Astrocyte (in vitro differentiated cells and primary cell): ENCODE measurements at regions not wholly inside any gene's neighbourhood (a gene's known extent, or its start where the extent isn't known, plus 50 kb on each side); places are given as distances from the start of the nearest gene placed in this dataset.

Experiments used
- DNase-seq: peaks from one replicate; pipeline ENCODE4 v3.0.0-alpha.2; 2010; ENCODE audit warnings: low read depth
- FAIRE-seq: peaks from 2 replicates; lab custom pipeline; 2011; peaks lifted over from hg19 to GRCh38; lab: Jason Lieb, UNC
- H2AFZ ChIP-seq: 2 replicates; pipeline ENCODE4 v1.6.0; 2012; ENCODE audit warnings: low read depth, low read length, inconsistent platforms
- H3K27ac ChIP-seq: 2 replicates; pipeline ENCODE4 v1.5.1; 2011; ENCODE audit warnings: low read depth, low read length, inconsistent platforms
- H3K27me3 ChIP-seq: 2 replicates; pipeline ENCODE4 v1.6.0; 2011; ENCODE audit warnings: low read length, inconsistent platforms; ENCODE audit not compliant: insufficient read depth
- H3K36me3 ChIP-seq: 2 replicates; pipeline ENCODE4 v1.5.1; 2011; ENCODE audit warnings: low read length, inconsistent platforms; ENCODE audit not compliant: insufficient read depth
- H3K4me1 ChIP-seq: 2 replicates; pipeline ENCODE4 v1.5.1; 2011; ENCODE audit warnings: low read length, inconsistent platforms; ENCODE audit not compliant: insufficient read depth
- H3K4me2 ChIP-seq: 2 replicates; pipeline ENCODE4 v1.6.0; 2012; ENCODE audit warnings: low read length, inconsistent platforms
- H3K4me3 ChIP-seq: 2 replicates; pipeline ENCODE4 v1.5.1; 2011; ENCODE audit warnings: low read depth, mild to moderate bottlenecking, low read length, inconsistent platforms; ENCODE audit not compliant: insufficient read depth
- H3K79me2 ChIP-seq: 2 replicates; pipeline ENCODE4 v1.6.0; 2012; ENCODE audit warnings: mild to moderate bottlenecking, low read length, inconsistent platforms; ENCODE audit not compliant: insufficient read depth
- H3K9ac ChIP-seq: 2 replicates; pipeline ENCODE4 v1.6.0; 2012; ENCODE audit warnings: mild to moderate bottlenecking, low read length, inconsistent platforms
- H3K9me3 ChIP-seq: 2 replicates; pipeline ENCODE4 v1.5.1; 2012; ENCODE audit warnings: low read depth, mild to moderate bottlenecking, low read length, inconsistent platforms; ENCODE audit not compliant: insufficient read depth
- H4K20me1 ChIP-seq: 2 replicates; pipeline ENCODE4 v1.6.0; 2012; ENCODE audit warnings: low read length, inconsistent platforms; ENCODE audit not compliant: insufficient read depth
- H3K27ac Mint-ChIP-seq: one replicate; pipeline ENCODE4 v1.8.0; 2021; ENCODE audit warnings: mild to moderate bottlenecking, mixed read lengths; ENCODE audit not compliant: unreplicated experiment
- H3K27me3 Mint-ChIP-seq: one replicate; pipeline ENCODE4 v1.8.0; 2021; ENCODE audit warnings: low read depth, mixed read lengths; ENCODE audit not compliant: unreplicated experiment
- H3K36me3 Mint-ChIP-seq: one replicate; pipeline ENCODE4 v1.8.0; 2021; ENCODE audit warnings: low read depth, mixed read lengths; ENCODE audit not compliant: unreplicated experiment
- H3K4me1 Mint-ChIP-seq: one replicate; pipeline ENCODE4 v1.8.0; 2021; ENCODE audit warnings: low read depth, mixed read lengths; ENCODE audit not compliant: unreplicated experiment
- H3K4me3 Mint-ChIP-seq: one replicate; pipeline ENCODE4 v1.8.0; 2021; ENCODE audit warnings: mild to moderate bottlenecking, moderate library complexity, mixed read lengths; ENCODE audit not compliant: unreplicated experiment
- H3K9me3 Mint-ChIP-seq: one replicate; pipeline ENCODE4 v1.8.0; 2021; ENCODE audit warnings: mild to moderate bottlenecking, mixed read lengths; ENCODE audit not compliant: unreplicated experiment
- CTCF ChIP-seq: IDR thresholded peaks from 2 replicates; pipeline ENCODE4 v1.5.1; 2011; ENCODE audit warnings: low read depth, mild to moderate bottlenecking, inconsistent platforms, low read length, moderate library complexity; ENCODE audit not compliant: insufficient read depth
- EZH2 ChIP-seq: IDR thresholded peaks from 2 replicates; pipeline ENCODE4 v1.6.1; 2012; ENCODE audit warnings: mild to moderate bottlenecking, low read length, inconsistent platforms; ENCODE audit not compliant: insufficient read depth

GRCh38 chr3:18500322-18500721, 75.2 kb upstream of the SATB1 start:
- no peak for DNase-seq
- TF ChIP-seq CTCF (no peak), EZH2 (no peak)
- H3K36me3 Mint-ChIP-seq, result no peaks in the 10 kb centered on the region
- Histone ChIP-seq H3K4me1 (no peaks in the 10 kb centered on the region), H3K36me3 (no peaks in the 10 kb centered on the region), H3K27ac (no peak overlapping the region), H3K9ac (no peak overlapping the region), H3K9me3 (no peaks in the 10 kb centered on the region), H2AFZ (no peak overlapping the region), H3K79me2 (no peaks in the 10 kb centered on the region), H3K27me3 (no peaks in the 10 kb centered on the region), H3K4me2 (no peak overlapping the region), H4K20me1 (no peaks in the 10 kb centered on the region), H3K4me3 (no peak overlapping the region)
- H3K4me3 Mint-ChIP-seq, result no peak overlapping the region
- peaks cover 17% of the 10 kb centered on the region for H3K4me1 Mint-ChIP-seq
- no peak overlapping the region for H3K27ac Mint-ChIP-seq
- no peaks in the 10 kb centered on the region for H3K9me3 Mint-ChIP-seq
- H3K27me3 Mint-ChIP-seq, result no peaks in the 10 kb centered on the region
- no peak for FAIRE-seq

GRCh38 chr3:18499301-18499700, 74.2 kb upstream of the SATB1 start:
- TF ChIP-seq EZH2, result no peak
- TF ChIP-seq CTCF, result no peak
- Mint-ChIP-seq H3K27ac (no peak overlapping the region), H3K9me3 (no peaks in the 10 kb centered on the region), H3K27me3 (no peaks in the 10 kb centered on the region), H3K4me3 (no peak overlapping the region), H3K4me1 (peaks cover 17% of the 10 kb centered on the region), H3K36me3 (no peaks in the 10 kb centered on the region)
- no peaks in the 10 kb centered on the region for H3K36me3 ChIP-seq
- H3K27ac ChIP-seq, result no peak overlapping the region
- H2AFZ ChIP-seq, result no peak overlapping the region
- H3K4me2 ChIP-seq, result no peak overlapping the region
- H3K9ac ChIP-seq, result no peak overlapping the region
- no peaks in the 10 kb centered on the region for H3K4me1 ChIP-seq
- H3K27me3 ChIP-seq, result no peaks in the 10 kb centered on the region
- no peaks in the 10 kb centered on the region for H3K9me3 ChIP-seq
- DNase-seq, result no peak
- no peak for FAIRE-seq
- no peaks in the 10 kb centered on the region for H4K20me1 ChIP-seq
- no peaks in the 10 kb centered on the region for H3K79me2 ChIP-seq
- H3K4me3 ChIP-seq, result no peak overlapping the region

GRCh38 chr3:18494251-18494650, 69.1 kb upstream of the SATB1 start:
- H3K4me3 Mint-ChIP-seq, result no peak overlapping the region
- Histone ChIP-seq H3K4me3 (no peak overlapping the region), H3K9me3 (no peaks in the 10 kb centered on the region), H3K27me3 (no peaks in the 10 kb centered on the region), H2AFZ (no peak overlapping the region), H3K4me2 (no peak overlapping the region), H3K9ac (no peak overlapping the region), H3K79me2 (no peaks in the 10 kb centered on the region), H3K27ac (no peak overlapping the region), H3K4me1 (no peaks in the 10 kb centered on the region), H4K20me1 (no peaks in the 10 kb centered on the region), H3K36me3 (no peaks in the 10 kb centered on the region)
- no peaks in the 10 kb centered on the region for H3K27me3 Mint-ChIP-seq
- no peaks in the 10 kb centered on the region for H3K9me3 Mint-ChIP-seq
- FAIRE-seq (no peak), DNase-seq (no peak)
- no peak overlapping the region for H3K27ac Mint-ChIP-seq
- peaks cover 3% of the 10 kb centered on the region for H3K4me1 Mint-ChIP-seq
- TF ChIP-seq EZH2, result no peak
- TF ChIP-seq CTCF, result no peak
- no peaks in the 10 kb centered on the region for H3K36me3 Mint-ChIP-seq
